KMS-11 (cell line): ENCODE measurements at regions not wholly inside any gene's neighbourhood (a gene's known extent, or its start where the extent isn't known, plus 50 kb on each side); places are given as distances from the start of the nearest gene placed in this dataset.

ENCODE experiments used
- H2AFZ ChIP-seq: fragments of 200-600 bp; sonication (generic); 2 replicates; pipeline ENCODE4 v1.6.1; 2016; ENCODE audit warnings: antibody characterized with exemption, mixed run types, low read depth
- H3K27ac ChIP-seq: fragments of 200-600 bp; sonication (generic); 2 replicates; pipeline ENCODE4 v1.6.1; 2016; ENCODE audit warnings: mild to moderate bottlenecking, mixed run types
- H3K27me3 ChIP-seq: fragments of 200-600 bp; sonication (generic); 2 replicates; pipeline ENCODE4 v1.6.1; 2017; ENCODE audit warnings: mild to moderate bottlenecking, low read depth, mixed run types, moderate library complexity; ENCODE audit not compliant: insufficient read depth
- H3K36me3 ChIP-seq: fragments of 200-600 bp; sonication (generic); 2 replicates; pipeline ENCODE4 v1.6.1; 2017; ENCODE audit warnings: mild to moderate bottlenecking, mixed run types; ENCODE audit not compliant: insufficient read depth
- H3K4me1 ChIP-seq: fragments of 200-600 bp; sonication (generic); 2 replicates; pipeline ENCODE4 v1.6.1; 2016; ENCODE audit warnings: mild to moderate bottlenecking, low read depth, mixed run types; ENCODE audit not compliant: poor library complexity, severe bottlenecking
- H3K4me2 ChIP-seq: fragments of 200-600 bp; sonication (generic); 2 replicates; pipeline ENCODE4 v1.7.0; 2016; ENCODE audit warnings: mild to moderate bottlenecking, mixed run types
- H3K4me3 ChIP-seq: fragments of 200-600 bp; sonication (generic); IDR thresholded peaks from 2 replicates; pipeline ENCODE4 v1.6.1; 2017; ENCODE audit warnings: low read depth, low read length, mixed read lengths; ENCODE audit not compliant: insufficient read depth
- H3K79me2 ChIP-seq: fragments of 200-600 bp; sonication (generic); 2 replicates; pipeline ENCODE4 v1.6.1; 2016; ENCODE audit warnings: low read depth, mixed run types; ENCODE audit not compliant: insufficient read depth
- H3K9ac ChIP-seq: fragments of 200-600 bp; sonication (generic); 2 replicates; pipeline ENCODE4 v1.6.1; 2016; ENCODE audit warnings: mild to moderate bottlenecking, mixed run types
- H4K20me1 ChIP-seq: fragments of 200-600 bp; sonication (generic); 2 replicates; pipeline ENCODE4 v1.6.1; 2016; ENCODE audit warnings: mild to moderate bottlenecking, mixed run types; ENCODE audit not compliant: insufficient read depth
- TF ChIP-seq, protein P1 (sequence below): fragments of 200-600 bp; sonication (generic); conservative IDR thresholded peaks from 2 replicates; pipeline ENCODE4 v1.6.1; 2017; ENCODE audit warnings: low read depth, mild to moderate bottlenecking, antibody characterized with exemption, low read length, moderate library complexity, mixed read lengths

DNA sequence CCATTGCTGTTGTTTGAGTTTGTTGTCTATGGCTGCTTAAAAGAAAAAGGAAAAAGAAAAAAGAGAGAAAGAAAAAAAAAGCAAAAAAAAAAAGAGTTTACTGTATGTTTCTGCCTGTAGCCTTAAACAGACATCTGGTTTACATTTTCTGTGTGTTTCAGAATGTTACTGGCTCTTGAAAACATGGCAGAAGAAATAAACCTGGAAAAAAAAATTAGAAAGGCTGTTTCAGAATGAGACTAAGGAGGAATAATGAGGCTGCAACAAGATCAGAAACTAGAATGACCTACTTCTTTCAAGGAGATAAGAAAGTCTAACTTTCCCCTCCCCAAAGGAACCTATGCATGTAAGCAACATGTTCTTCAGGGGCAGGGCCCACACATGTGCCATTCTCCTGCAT is 292.1 kb downstream of the DIPK2A start:
- Histone ChIP-seq H3K27me3 (no peaks in the 10 kb centered on the region), H3K4me3 (no peak overlapping the region), H3K36me3 (no peaks in the 10 kb centered on the region), H3K9ac (no peak overlapping the region), H4K20me1 (no peaks in the 10 kb centered on the region), H3K4me1 (peaks cover 24% of the 10 kb centered on the region), H2AFZ (no peak overlapping the region), H3K27ac (no peak overlapping the region), H3K4me2 (peak overlapping the region; percentile 16; the same call in 1 of the 2 replicates), H3K79me2 (no peaks in the 10 kb centered on the region)
- TF ChIP-seq, protein P1, sequence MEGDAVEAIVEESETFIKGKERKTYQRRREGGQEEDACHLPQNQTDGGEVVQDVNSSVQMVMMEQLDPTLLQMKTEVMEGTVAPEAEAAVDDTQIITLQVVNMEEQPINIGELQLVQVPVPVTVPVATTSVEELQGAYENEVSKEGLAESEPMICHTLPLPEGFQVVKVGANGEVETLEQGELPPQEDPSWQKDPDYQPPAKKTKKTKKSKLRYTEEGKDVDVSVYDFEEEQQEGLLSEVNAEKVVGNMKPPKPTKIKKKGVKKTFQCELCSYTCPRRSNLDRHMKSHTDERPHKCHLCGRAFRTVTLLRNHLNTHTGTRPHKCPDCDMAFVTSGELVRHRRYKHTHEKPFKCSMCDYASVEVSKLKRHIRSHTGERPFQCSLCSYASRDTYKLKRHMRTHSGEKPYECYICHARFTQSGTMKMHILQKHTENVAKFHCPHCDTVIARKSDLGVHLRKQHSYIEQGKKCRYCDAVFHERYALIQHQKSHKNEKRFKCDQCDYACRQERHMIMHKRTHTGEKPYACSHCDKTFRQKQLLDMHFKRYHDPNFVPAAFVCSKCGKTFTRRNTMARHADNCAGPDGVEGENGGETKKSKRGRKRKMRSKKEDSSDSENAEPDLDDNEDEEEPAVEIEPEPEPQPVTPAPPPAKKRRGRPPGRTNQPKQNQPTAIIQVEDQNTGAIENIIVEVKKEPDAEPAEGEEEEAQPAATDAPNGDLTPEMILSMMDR: no peak

GRCh38 chr3:144264350-144264749 is 292.7 kb downstream of the DIPK2A start:
- Histone ChIP-seq H4K20me1 (no peaks in the 10 kb centered on the region), H3K36me3 (no peaks in the 10 kb centered on the region), H3K4me3 (no peak overlapping the region), H3K27me3 (no peaks in the 10 kb centered on the region), H2AFZ (no peak overlapping the region), H3K79me2 (no peaks in the 10 kb centered on the region), H3K4me2 (peak overlapping the region; percentile 16; the same call in 1 of the 2 replicates), H3K4me1 (peaks cover 22% of the 10 kb centered on the region), H3K9ac (no peak overlapping the region), H3K27ac (no peak overlapping the region)
- TF ChIP-seq, protein P1: no peak

DNA sequence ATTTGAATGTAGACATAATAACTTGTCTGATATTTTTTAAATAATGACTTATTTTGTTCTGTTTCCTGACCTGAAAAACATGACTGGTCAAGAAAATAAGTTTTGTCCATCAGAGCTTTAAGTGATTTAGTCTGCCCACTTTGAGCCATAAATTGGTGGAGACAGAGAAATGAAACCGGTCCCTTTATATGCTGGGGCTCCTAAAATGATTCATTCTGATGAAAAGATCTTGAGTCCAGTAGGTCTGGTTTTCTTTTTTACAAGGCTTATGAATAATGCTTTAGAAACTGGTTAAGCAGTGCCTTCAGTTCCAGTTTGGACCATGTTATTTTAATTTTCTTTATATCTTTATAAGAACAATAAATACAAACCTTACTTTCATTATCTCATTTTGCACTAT is 293.2 kb downstream of the DIPK2A start:
- Histone ChIP-seq H2AFZ (no peak overlapping the region), H3K79me2 (no peaks in the 10 kb centered on the region), H3K36me3 (no peaks in the 10 kb centered on the region), H3K27ac (no peak overlapping the region), H3K4me1 (peaks cover 22% of the 10 kb centered on the region), H3K4me2 (no peak overlapping the region), H4K20me1 (no peaks in the 10 kb centered on the region), H3K9ac (no peak overlapping the region), H3K4me3 (no peak overlapping the region), H3K27me3 (no peaks in the 10 kb centered on the region)
- TF ChIP-seq, protein P1: no peak

- no peaks in the 10 kb centered on the region for H4K20me1 ChIP-seq
- no peaks in the 10 kb centered on the region for H3K79me2 ChIP-seq
- peaks cover 22% of the 10 kb centered on the region for H3K4me1 ChIP-seq
- H3K4me2 ChIP-seq: no peak overlapping the region
- TF ChIP-seq, protein P1: no peak
- no peak overlapping the region for H3K9ac ChIP-seq
- H3K27me3 ChIP-seq: no peaks in the 10 kb centered on the region
- H2AFZ ChIP-seq: no peak overlapping the region
- no peaks in the 10 kb centered on the region for H3K36me3 ChIP-seq
- H3K27ac ChIP-seq: no peak overlapping the region
- no peak overlapping the region for H3K4me3 ChIP-seq
Observed at GRCh38 chr3:144265542-144266100, 294.0 kb downstream of the DIPK2A start.
